Mucosa of descending colon (tissue), 3 donors: ENCODE measurements at regions not wholly inside any gene's neighbourhood (a gene's known extent, or its start where the extent isn't known, plus 50 kb on each side); places are given as distances from the start of the nearest gene placed in this dataset.
"Not testable (repeated sequence)": the region's sequence is repeated elsewhere in the genome, so short reads cannot be mapped to it uniquely, and the experiment has no call there.

Experiments
- ATAC-seq: fragments of 200-7000 bp; cut with Tn5 transposase; one replicate; pipeline ENCODE4 v1.9.1; 2020; ENCODE audit warnings: mild to moderate bottlenecking, moderate library complexity
- DNase-seq, 3 donors: peaks; one replicate each; pipeline ENCODE4 v3.0.0-alpha.2; 2020
- H3K36me3 ChIP-seq: fragments of 200-600 bp; one replicate; pipeline ENCODE4 v1.8.0; 2021; ENCODE audit warnings: low read depth, mild to moderate bottlenecking
- H3K4me1 ChIP-seq: fragments of 200-600 bp; one replicate; pipeline ENCODE4 v1.8.0; 2021; ENCODE audit warnings: low read depth, mild to moderate bottlenecking
- H3K4me3 ChIP-seq: fragments of 200-600 bp; one replicate; pipeline ENCODE4 v1.8.0; 2021; ENCODE audit warnings: mild to moderate bottlenecking
- H3K9me3 ChIP-seq: fragments of 200-600 bp; one replicate; pipeline ENCODE4 v1.8.0; 2021; ENCODE audit warnings: mild to moderate bottlenecking
- CTCF ChIP-seq: fragments of 200-600 bp; IDR thresholded peaks from one replicate; pipeline ENCODE4 v1.8.0; 2022; ENCODE audit warnings: antibody characterized with exemption, mild to moderate bottlenecking
- intact Hi-C, 2 donors: fragments of 100-400 bp; cut with DNase I in 1 of 2; cut with micrococcal nuclease in 1 of 2; formaldehyde crosslinking; loops; one replicate each; pipeline versions ENCODE4 v1.11.0 to v1.11.1; 2022; cut with DNase I, micrococcal nuclease
- donor health status: DM: no; HTN: no; CAD: no; lungs with moderate emphysema.
- donor health status: DM: no; HTN: no; CAD: no.
- donor health status: DM: no; HTN: yes; CAD: no.

GRCh38 chr7:4345004-4345403, 337.1 kb upstream of the FOXK1 start:
- DNase-seq, result no peak
- H3K9me3 ChIP-seq, result no peaks in the 10 kb centered on the region
- no peak for TF ChIP-seq CTCF
- no peaks in the 10 kb centered on the region for H3K36me3 ChIP-seq
- intact Hi-C loops, result no loop called here
- no peak overlapping the region for H3K4me3 ChIP-seq
- H3K4me1 ChIP-seq, result no peaks in the 10 kb centered on the region
- no peak for ATAC-seq

- ATAC-seq, result no peak
- no peak for DNase-seq
- no peaks in the 10 kb centered on the region for H3K4me1 ChIP-seq
- no peak for TF ChIP-seq CTCF
- intact Hi-C loops, result no loop called here
- H3K4me3 ChIP-seq, result no peak overlapping the region
- no peaks in the 10 kb centered on the region for H3K9me3 ChIP-seq
- no peaks in the 10 kb centered on the region for H3K36me3 ChIP-seq
Measured at GRCh38 chr7:4352069-4352468, 330.0 kb upstream of the FOXK1 start.

- no peaks in the 10 kb centered on the region for H3K36me3 ChIP-seq
- no peaks in the 10 kb centered on the region for H3K9me3 ChIP-seq
- H3K4me3 ChIP-seq, result no peak overlapping the region
- no peak for ATAC-seq
- H3K4me1 ChIP-seq, result no peaks in the 10 kb centered on the region
- no peak for DNase-seq
- intact Hi-C loops, result no loop called here
- no peak for TF ChIP-seq CTCF
Measured at GRCh38 chr7:4361774-4362173, 320.3 kb upstream of the FOXK1 start.

GRCh38 chr7:4383584-4383983, 298.5 kb upstream of the FOXK1 start:
- Histone ChIP-seq H3K9me3 (peaks cover 4% of the 10 kb centered on the region), H3K4me1 (no peaks in the 10 kb centered on the region), H3K36me3 (no peaks in the 10 kb centered on the region), H3K4me3 (no peak overlapping the region)
- intact Hi-C loops, result no loop called here
- no peak for ATAC-seq
- TF ChIP-seq CTCF, result no peak
- no peak for DNase-seq

- DNase-seq, result no peak
- Histone ChIP-seq H3K4me3 (no peak overlapping the region), H3K4me1 (no peaks in the 10 kb centered on the region), H3K9me3 (no peaks in the 10 kb centered on the region), H3K36me3 (no peaks in the 10 kb centered on the region)
- no peak for ATAC-seq
- no peak for TF ChIP-seq CTCF
- intact Hi-C loops, result no loop called here
Measured at GRCh38 chr7:4386190-4386589, 295.9 kb upstream of the FOXK1 start.

GRCh38 chr7:4391103-4391502, 291.0 kb upstream of the FOXK1 start:
- ATAC-seq, H3K9me3 ChIP-seq, DNase-seq, H3K4me3 ChIP-seq, intact Hi-C loops, H3K4me1 ChIP-seq, H3K36me3 ChIP-seq: not testable (repeated sequence)
